ENCODE measurements at regions not wholly inside any gene's neighbourhood (a gene's known extent, or its start where the extent isn't known, plus 50 kb on each side); places are given as distances from the start of the nearest gene placed in this dataset.

- no peak for TF ChIP-seq POLR2A (IDR thresholded peaks at IDR 0.05)
- H3K9me3 ChIP-seq = no peaks in the 10 kb centered on the region
- H3K27me3 ChIP-seq = no peaks in the 10 kb centered on the region
- no peak for DNase-seq
- H3K36me3 ChIP-seq (ENCODE audit: low read depth, missing control alignments) = no peaks in the 10 kb centered on the region
- WGBS, 2 donors = 83 to 100% methylated on average over 1 of the region's 1 CpG
- no peaks in the 10 kb centered on the region for H3K4me1 ChIP-seq
- H3K27ac ChIP-seq = no peak overlapping the region
- H3K4me3 ChIP-seq = no peak overlapping the region
- intact Hi-C loops (cut with DNase I; ENCODE audit: low total_unique reads) = no loop called here
Observed at GRCh38 chrY:7731651-7732050, 820.1 kb upstream of the AMELY start.

DNA sequence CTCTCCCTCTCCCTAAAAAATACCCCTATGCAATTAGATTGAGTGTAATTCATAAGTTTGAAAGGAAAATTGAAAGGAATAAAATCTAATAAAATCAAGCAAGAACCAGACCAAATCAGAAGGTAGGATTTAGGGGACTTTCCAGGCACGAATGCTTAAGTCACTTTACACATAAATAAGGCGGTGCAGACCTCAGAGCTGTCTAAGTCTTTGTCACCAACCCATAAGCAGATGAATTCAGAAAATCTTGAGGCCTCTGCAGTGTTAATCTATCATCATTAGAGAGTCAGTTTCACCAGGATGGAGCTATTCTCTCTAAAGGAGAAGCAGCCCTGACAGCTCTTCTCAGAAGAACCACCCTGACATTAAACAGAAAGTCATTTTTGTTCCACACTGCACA lies 819.1 kb upstream of the AMELY start:
- Histone ChIP-seq H3K36me3 (ENCODE audit: low read depth, missing control alignments) (no peaks in the 10 kb centered on the region), H3K4me3 (no peak overlapping the region), H3K4me1 (no peaks in the 10 kb centered on the region), H3K27me3 (no peaks in the 10 kb centered on the region), H3K27ac (no peak overlapping the region), H3K9me3 (no peaks in the 10 kb centered on the region)
- intact Hi-C loops (cut with DNase I; ENCODE audit: low total_unique reads) = no loop called here
- no peak for DNase-seq
- whole genome bisulfite sequencing, 2 donors = 94% methylated on average over 2 of the region's 2 CpGs
- TF ChIP-seq, protein P1, sequence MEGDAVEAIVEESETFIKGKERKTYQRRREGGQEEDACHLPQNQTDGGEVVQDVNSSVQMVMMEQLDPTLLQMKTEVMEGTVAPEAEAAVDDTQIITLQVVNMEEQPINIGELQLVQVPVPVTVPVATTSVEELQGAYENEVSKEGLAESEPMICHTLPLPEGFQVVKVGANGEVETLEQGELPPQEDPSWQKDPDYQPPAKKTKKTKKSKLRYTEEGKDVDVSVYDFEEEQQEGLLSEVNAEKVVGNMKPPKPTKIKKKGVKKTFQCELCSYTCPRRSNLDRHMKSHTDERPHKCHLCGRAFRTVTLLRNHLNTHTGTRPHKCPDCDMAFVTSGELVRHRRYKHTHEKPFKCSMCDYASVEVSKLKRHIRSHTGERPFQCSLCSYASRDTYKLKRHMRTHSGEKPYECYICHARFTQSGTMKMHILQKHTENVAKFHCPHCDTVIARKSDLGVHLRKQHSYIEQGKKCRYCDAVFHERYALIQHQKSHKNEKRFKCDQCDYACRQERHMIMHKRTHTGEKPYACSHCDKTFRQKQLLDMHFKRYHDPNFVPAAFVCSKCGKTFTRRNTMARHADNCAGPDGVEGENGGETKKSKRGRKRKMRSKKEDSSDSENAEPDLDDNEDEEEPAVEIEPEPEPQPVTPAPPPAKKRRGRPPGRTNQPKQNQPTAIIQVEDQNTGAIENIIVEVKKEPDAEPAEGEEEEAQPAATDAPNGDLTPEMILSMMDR (IDR thresholded peaks at IDR 0.05) = no peak
- no peak for TF ChIP-seq POLR2A (IDR thresholded peaks at IDR 0.05)

DNA sequence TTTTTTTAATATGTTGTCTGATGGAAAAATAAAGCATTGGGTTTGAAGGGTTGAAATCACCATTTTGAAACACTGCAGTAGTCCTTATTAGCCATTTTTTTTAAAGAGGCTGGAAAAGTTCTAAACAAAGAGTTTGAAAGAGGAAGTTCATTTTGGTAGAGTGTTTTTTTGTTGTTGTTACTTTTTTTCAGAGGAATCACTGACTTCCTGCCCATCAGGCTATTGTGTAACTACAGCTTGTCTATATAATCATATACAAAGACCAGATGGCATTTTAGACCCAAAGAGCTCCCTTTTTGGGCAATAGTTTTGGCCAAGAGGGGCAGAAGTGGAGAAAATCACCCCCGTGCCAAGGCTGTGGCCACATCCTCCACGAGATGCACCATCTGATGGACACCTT lies 818.5 kb upstream of the AMELY start:
- no peak for DNase-seq
- H3K27me3 ChIP-seq = no peaks in the 10 kb centered on the region
- H3K36me3 ChIP-seq (ENCODE audit: low read depth, missing control alignments) = no peaks in the 10 kb centered on the region
- no peak for TF ChIP-seq POLR2A (IDR thresholded peaks at IDR 0.05)
- TF ChIP-seq, protein P1 (IDR thresholded peaks at IDR 0.05) = no peak
- intact Hi-C loops (cut with DNase I; ENCODE audit: low total_unique reads) = no loop called here
- H3K4me1 ChIP-seq = no peaks in the 10 kb centered on the region
- no peak overlapping the region for H3K27ac ChIP-seq
- no peaks in the 10 kb centered on the region for H3K9me3 ChIP-seq
- WGBS, 2 donors = 93% methylated on average over 2 of the region's 2 CpGs; no CpG with 5 or more reads in 1 of the 2 donors
- H3K4me3 ChIP-seq = no peak overlapping the region

GRCh38 chrY:7729318-7730011 lies 817.9 kb upstream of the AMELY start:
- H3K36me3 ChIP-seq (ENCODE audit: low read depth, missing control alignments) = no peaks in the 10 kb centered on the region
- no peaks in the 10 kb centered on the region for H3K4me1 ChIP-seq
- TF ChIP-seq, protein P1 (IDR thresholded peaks at IDR 0.05) = no peak
- TF ChIP-seq POLR2A (IDR thresholded peaks at IDR 0.05) = no peak
- 78 to 85% methylated on average over 6 to 8 of the region's 8 CpGs for WGBS, 2 donors
- intact Hi-C loops (cut with DNase I; ENCODE audit: low total_unique reads) = no loop called here
- H3K9me3 ChIP-seq = no peaks in the 10 kb centered on the region
- no peak for DNase-seq
- H3K27me3 ChIP-seq = no peaks in the 10 kb centered on the region
- no peak overlapping the region for H3K4me3 ChIP-seq
- no peak overlapping the region for H3K27ac ChIP-seq

GRCh38 chrY:7728935-7729317 lies 817.4 kb upstream of the AMELY start:
- 90 to 98% methylated on average over 2 of the region's 2 CpGs for WGBS, 2 donors
- no peaks in the 10 kb centered on the region for H3K36me3 ChIP-seq (ENCODE audit: low read depth, missing control alignments)
- DNase-seq = no peak
- no peaks in the 10 kb centered on the region for H3K9me3 ChIP-seq
- H3K27me3 ChIP-seq = no peaks in the 10 kb centered on the region
- TF ChIP-seq, protein P1 (IDR thresholded peaks at IDR 0.05) = no peak
- H3K27ac ChIP-seq = no peak overlapping the region
- H3K4me3 ChIP-seq = no peak overlapping the region
- no peaks in the 10 kb centered on the region for H3K4me1 ChIP-seq
- intact Hi-C loops (cut with DNase I; ENCODE audit: low total_unique reads) = no loop called here
